AG04449 (cell line): ENCODE measurements at regions not wholly inside any gene's neighbourhood (a gene's known extent, or its start where the extent isn't known, plus 50 kb on each side); places are given as distances from the start of the nearest gene placed in this dataset.
"Not testable (repeated sequence)": the region's sequence is repeated elsewhere in the genome, so short reads cannot be mapped to it uniquely, and the experiment has no call there.

ENCODE experiments used
- CTCF ChIA-PET: fragments of 350-600 bp; formaldehyde crosslinking; extraction: SDS; loops from one replicate; lab custom pipeline; 2021; ENCODE audit warnings: antibody characterized with exemption; lab: Yijun Ruan, JAX
- POLR2A ChIA-PET: fragments of 400-600, 350-600 bp; formaldehyde crosslinking; extraction: SDS; loops from one replicate; lab custom pipeline; 2020; ENCODE audit warnings: antibody characterized with exemption, inconsistent platforms; lab: Yijun Ruan, JAX
- DNase-seq: peaks from one replicate; pipeline ENCODE4 v3.0.0-alpha.2; 2010; ENCODE audit warnings: low read depth, low spot score
- H3K4me3 ChIP-seq: 2 replicates; pipeline ENCODE4 v1.5.1; 2011; ENCODE audit warnings: low read depth, mild to moderate bottlenecking, control low read depth, low read length
- TF ChIP-seq, protein P1 (sequence below): IDR thresholded peaks from one replicate; pipeline ENCODE4 v1.5.1; 2011; ENCODE audit warnings: mild to moderate bottlenecking, moderate library complexity, low read length, control low read depth, inconsistent platforms; ENCODE audit not compliant: insufficient read depth; ENCODE audit errors: missing control alignments

DNA sequence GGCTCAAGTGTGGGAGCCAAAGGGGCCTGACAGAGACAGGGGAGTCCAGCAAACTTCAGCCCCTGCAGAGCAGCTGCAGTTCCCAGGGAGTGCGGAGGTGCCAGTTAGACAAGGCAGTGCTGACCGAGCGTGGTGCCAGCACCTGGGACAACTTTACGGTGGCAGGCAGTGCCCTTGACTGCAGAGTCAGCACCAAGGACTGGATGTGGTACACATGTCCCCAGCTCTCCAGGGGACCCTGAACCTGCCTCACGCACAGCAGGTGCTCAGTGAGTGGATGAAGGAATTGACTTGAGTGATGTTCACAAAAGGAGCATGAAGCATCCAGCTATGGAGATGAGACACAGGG lies 296.5 kb downstream of the SIPA1L2 start:
- TF ChIP-seq, protein P1, sequence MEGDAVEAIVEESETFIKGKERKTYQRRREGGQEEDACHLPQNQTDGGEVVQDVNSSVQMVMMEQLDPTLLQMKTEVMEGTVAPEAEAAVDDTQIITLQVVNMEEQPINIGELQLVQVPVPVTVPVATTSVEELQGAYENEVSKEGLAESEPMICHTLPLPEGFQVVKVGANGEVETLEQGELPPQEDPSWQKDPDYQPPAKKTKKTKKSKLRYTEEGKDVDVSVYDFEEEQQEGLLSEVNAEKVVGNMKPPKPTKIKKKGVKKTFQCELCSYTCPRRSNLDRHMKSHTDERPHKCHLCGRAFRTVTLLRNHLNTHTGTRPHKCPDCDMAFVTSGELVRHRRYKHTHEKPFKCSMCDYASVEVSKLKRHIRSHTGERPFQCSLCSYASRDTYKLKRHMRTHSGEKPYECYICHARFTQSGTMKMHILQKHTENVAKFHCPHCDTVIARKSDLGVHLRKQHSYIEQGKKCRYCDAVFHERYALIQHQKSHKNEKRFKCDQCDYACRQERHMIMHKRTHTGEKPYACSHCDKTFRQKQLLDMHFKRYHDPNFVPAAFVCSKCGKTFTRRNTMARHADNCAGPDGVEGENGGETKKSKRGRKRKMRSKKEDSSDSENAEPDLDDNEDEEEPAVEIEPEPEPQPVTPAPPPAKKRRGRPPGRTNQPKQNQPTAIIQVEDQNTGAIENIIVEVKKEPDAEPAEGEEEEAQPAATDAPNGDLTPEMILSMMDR = no peak
- ChIA-PET CTCF (no interaction called here), POLR2A (no interaction called here)
- no peak for DNase-seq
- no peak overlapping the region for H3K4me3 ChIP-seq

DNA sequence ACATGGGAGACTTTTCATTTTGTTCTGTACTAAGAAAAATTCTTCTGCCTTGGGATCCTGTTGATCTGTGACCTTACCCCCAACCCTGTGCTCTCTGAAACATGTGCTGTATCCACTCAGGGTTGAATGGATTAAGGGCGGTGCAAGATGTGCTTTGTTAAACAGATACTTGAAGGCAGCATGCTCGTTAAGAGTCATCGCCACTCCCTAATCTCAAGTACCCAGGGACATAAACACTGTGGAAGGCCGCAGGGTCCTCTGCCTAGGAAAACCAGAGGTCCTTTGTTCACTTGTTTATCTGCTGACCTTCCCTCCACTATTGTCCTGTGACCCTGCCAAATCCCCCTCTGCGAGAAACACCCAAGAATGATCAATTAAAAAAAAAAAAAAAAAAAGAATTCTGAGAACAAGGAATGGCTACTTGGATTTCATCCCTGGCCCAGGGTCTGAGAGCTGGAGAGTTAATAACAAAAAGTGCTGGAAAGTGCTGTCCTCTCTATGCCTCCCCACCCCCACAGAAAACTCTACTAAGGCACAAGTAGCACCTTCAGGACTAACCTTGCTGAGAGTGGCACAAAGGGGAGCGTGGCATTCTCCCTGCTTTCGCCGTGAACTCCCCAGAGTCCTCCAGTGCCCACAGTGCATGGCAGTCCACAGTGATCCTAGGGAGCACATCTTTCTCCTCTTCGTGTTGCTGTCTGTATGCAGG lies 297.1 kb downstream of the SIPA1L2 start:
- H3K4me3 ChIP-seq, POLR2A ChIA-PET, CTCF ChIA-PET, DNase-seq: not testable (repeated sequence)

DNA sequence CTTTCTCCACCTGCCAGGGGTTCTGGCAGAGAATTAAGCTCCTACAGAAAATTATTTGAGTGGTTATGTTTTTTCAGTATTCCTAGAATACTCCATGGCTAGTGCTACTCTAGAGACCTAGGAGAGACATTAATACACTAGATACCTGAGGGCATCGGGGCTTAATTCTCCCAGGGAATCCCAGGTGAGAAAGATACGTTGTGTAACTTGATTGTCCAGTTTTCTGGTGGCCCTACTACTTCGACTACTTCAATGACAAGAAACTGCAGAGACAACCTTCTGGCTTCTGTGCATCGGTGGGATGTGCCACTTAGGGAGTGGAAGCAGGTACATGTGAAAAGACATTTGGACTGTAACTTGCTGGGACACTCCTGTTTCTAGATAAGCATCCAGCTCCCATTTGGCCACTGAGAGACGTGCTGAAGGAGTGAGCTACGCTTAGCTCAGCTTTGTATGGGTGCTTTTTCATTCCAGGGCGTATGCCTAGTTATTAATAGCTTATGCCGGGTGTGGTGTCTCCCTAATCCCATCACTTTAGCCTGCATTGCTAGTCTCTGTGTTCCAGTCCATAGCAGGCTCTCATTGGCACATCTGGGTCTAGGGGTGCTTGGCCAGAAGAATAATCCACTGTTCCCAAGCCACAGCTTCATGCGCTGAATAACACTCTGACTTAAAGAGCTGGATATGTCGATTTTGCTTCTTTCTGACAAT lies 300.7 kb downstream of the SIPA1L2 start:
- H3K4me3 ChIP-seq = no peak overlapping the region
- TF ChIP-seq, protein P1 = no peak
- DNase-seq = no peak
- ChIA-PET CTCF (interaction anchor here (1.0 kb wide), 1 partner anchor 8 kb away, joined by 3 read pairs; no protein-coding TSS in a partner anchor), POLR2A (no interaction called here)

DNA sequence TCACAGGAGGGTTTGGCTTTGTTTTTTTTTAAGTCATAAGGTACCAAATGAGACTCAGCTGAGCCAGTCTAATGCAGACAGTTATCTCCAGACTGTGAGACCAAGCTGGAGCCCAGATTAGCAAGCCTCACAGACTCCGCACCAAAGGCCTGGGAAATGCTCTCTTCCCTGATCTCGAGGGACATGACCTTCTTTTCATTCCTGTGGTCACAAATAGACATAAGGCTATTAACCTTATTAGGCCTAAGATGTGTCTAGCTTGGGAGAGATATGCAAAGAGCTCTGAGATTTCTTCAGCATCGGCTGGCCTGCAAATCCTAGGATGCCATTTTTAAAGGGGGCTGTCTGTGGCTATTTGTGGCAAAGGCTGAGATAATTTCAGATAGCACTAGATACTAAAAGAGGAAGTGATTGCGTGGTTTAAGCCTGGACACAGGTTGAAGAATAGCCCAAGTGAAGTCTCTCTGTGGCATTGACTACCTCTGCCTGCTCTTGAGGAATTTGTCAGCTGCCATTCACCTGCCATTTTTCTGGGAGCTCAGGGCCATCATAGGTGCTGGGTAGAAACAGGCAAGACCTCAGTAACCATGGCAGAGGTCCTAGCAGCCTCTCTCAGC lies 301.3 kb downstream of the SIPA1L2 start:
- no peak for DNase-seq
- ChIA-PET CTCF (interaction anchor here (1.0 kb wide), 1 partner anchor 8 kb away, joined by 3 read pairs; no protein-coding TSS in a partner anchor), POLR2A (no interaction called here)
- TF ChIP-seq, protein P1 = no peak
- H3K4me3 ChIP-seq = no peak overlapping the region

DNA sequence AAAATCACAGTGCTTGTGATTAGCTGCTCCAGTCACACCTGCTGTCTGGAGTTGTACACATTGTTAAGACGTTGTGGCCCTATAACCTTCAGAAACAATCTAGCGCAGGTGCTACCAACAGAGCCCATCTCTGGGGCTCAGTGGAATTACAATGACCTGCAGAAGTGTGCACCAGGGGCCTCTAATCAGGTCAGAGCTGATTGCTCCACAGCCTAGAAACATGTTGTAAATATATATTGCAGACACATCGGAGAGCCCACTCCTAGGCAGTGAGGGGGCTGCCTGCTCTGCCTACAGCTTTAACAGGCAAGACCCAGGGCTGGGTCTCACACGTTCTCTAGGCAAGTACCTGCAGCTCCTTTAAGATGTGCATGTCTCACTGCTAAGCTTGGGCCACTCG lies 302.0 kb downstream of the SIPA1L2 start:
- POLR2A ChIA-PET = no interaction called here
- CTCF ChIA-PET = no interaction called here

DNA sequence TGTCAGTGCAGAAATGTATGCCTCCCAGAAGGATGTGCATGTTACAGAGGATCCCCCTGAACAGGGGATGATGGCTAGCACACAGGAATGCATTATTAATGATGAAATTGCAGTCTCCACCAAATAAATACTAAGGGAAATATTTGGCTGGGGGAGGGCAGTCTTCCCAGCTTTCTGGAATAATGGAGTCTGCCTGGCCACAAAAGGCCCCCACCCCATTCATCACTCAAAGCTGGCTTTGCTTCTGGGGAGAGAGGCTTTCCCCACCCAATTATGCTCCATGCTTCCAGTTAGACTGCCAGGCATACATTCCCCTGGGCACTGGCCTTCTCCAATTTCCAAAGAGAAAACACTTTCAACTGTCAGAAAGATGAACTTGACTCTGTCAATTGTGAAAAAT lies 302.7 kb downstream of the SIPA1L2 start:
- no peak overlapping the region for H3K4me3 ChIP-seq
- TF ChIP-seq, protein P1 = no peak
- ChIA-PET POLR2A (no interaction called here), CTCF (no interaction called here)
- no peak for DNase-seq

More for the DNA sequence above, 302.0 kb downstream of the SIPA1L2 start:
- TF ChIP-seq, protein P1 = no peak
- H3K4me3 ChIP-seq = no peak overlapping the region
- DNase-seq = no peak
